H9 (cell line): ENCODE measurements at regions not wholly inside any gene's neighbourhood (a gene's known extent, or its start where the extent isn't known, plus 50 kb on each side); places are given as distances from the start of the nearest gene placed in this dataset.

ENCODE experiments used
- DNase-seq: peaks from one replicate; pipeline ENCODE4 v3.0.0-alpha.2; 2017
- H2AFZ ChIP-seq: one replicate; pipeline ENCODE4 v1.6.1; 2013; ENCODE audit warnings: mild to moderate bottlenecking, low read length, control low read depth, moderate library complexity
- H2AK5ac ChIP-seq: 2 replicates; pipeline ENCODE4 v1.6.1; 2013; ENCODE audit warnings: low read length, control low read depth, mixed read lengths; ENCODE audit not compliant: insufficient read length
- H2BK120ac ChIP-seq: one replicate; pipeline ENCODE4 v1.6.1; 2013; ENCODE audit warnings: low read depth, mild to moderate bottlenecking, low read length, control low read depth, inconsistent platforms; ENCODE audit not compliant: poor library complexity, severe bottlenecking
- H2BK12ac ChIP-seq: 2 replicates; pipeline ENCODE4 v1.6.1; 2013; ENCODE audit warnings: low read length, control low read depth, mixed read lengths, low read depth; ENCODE audit not compliant: insufficient read length
- H2BK15ac ChIP-seq: 2 replicates; pipeline ENCODE4 v1.6.1; 2013; ENCODE audit warnings: low read depth, low read length, control low read depth
- H2BK20ac ChIP-seq: one replicate; pipeline ENCODE4 v1.6.1; 2013; ENCODE audit warnings: low read depth, mild to moderate bottlenecking, low read length, control low read depth, inconsistent platforms; ENCODE audit not compliant: poor library complexity, severe bottlenecking
- H2BK5ac ChIP-seq: 2 replicates; pipeline ENCODE4 v1.6.1; 2013; ENCODE audit warnings: low read length, control low read depth, mixed read lengths; ENCODE audit not compliant: insufficient read length
- H3K14ac ChIP-seq: 2 replicates; pipeline ENCODE4 v1.6.1; 2013; ENCODE audit warnings: low read length, control low read depth; ENCODE audit not compliant: insufficient read depth
- H3K18ac ChIP-seq: 2 replicates; pipeline ENCODE4 v1.6.1; 2013; ENCODE audit warnings: low read depth, mild to moderate bottlenecking, mixed read lengths, low read length, control low read depth; ENCODE audit not compliant: insufficient read length
- H3K23ac ChIP-seq: 2 replicates; pipeline ENCODE4 v1.6.1; 2013; ENCODE audit warnings: low read length, control low read depth, mixed read lengths, low read depth; ENCODE audit not compliant: insufficient read length
- H3K23me2 ChIP-seq: 2 replicates; pipeline ENCODE4 v1.6.1; 2013; ENCODE audit warnings: low read depth, mild to moderate bottlenecking, mixed read lengths, low read length, control low read depth; ENCODE audit not compliant: insufficient read length, poor library complexity, severe bottlenecking
- H3K27ac ChIP-seq: 2 replicates; pipeline ENCODE4 v1.5.1; 2013; ENCODE audit warnings: low read length, control low read depth, mixed read lengths, low read depth; ENCODE audit not compliant: insufficient read length
- H3K27me3 ChIP-seq: 2 replicates; pipeline ENCODE4 v1.6.1; 2013; ENCODE audit warnings: low read length, control low read depth, inconsistent platforms; ENCODE audit not compliant: insufficient read depth
- H3K4ac ChIP-seq: 2 replicates; pipeline ENCODE4 v1.6.1; 2013; ENCODE audit warnings: low read depth, mild to moderate bottlenecking, control low read depth, inconsistent platforms, low read length, moderate library complexity
- H3K4me1 ChIP-seq: 2 replicates; pipeline ENCODE4 v1.6.1; 2013; ENCODE audit warnings: low read length, control low read depth, inconsistent platforms; ENCODE audit not compliant: insufficient read depth
- H3K4me2 ChIP-seq: 2 replicates; pipeline ENCODE4 v1.6.1; 2013; ENCODE audit warnings: low read length, control low read depth, mixed read lengths; ENCODE audit not compliant: insufficient read length, insufficient read depth
- H3K56ac ChIP-seq: 2 replicates; pipeline ENCODE4 v1.6.1; 2013; ENCODE audit warnings: low read depth, mild to moderate bottlenecking, mixed read lengths, low read length, control low read depth; ENCODE audit not compliant: insufficient read length
- H3K79me1 ChIP-seq: 2 replicates; pipeline ENCODE4 v1.6.1; 2013; ENCODE audit warnings: low read depth, mild to moderate bottlenecking, moderate library complexity, low read length, control low read depth, inconsistent platforms; ENCODE audit not compliant: insufficient read depth, poor library complexity, severe bottlenecking
- H3K79me2 ChIP-seq: 2 replicates; pipeline ENCODE4 v1.6.1; 2013; ENCODE audit warnings: low read length, control low read depth, inconsistent platforms; ENCODE audit not compliant: insufficient read depth
- H3K9ac ChIP-seq: 2 replicates; pipeline ENCODE4 v1.6.1; 2013; ENCODE audit warnings: low read length, control low read depth, mixed read lengths; ENCODE audit not compliant: insufficient read length; ENCODE audit errors: extremely low read depth
- H3K9me3 ChIP-seq: one replicate; pipeline ENCODE4 v1.6.1; 2013; ENCODE audit warnings: low read depth, low read length, inconsistent platforms; ENCODE audit not compliant: control insufficient read depth
- H3T11ph ChIP-seq: one replicate; pipeline ENCODE4 v1.6.1; 2013; ENCODE audit warnings: mild to moderate bottlenecking, low read length, control low read depth, inconsistent platforms
- H4K20me1 ChIP-seq: one replicate; pipeline ENCODE4 v1.6.1; 2013; ENCODE audit not compliant: control insufficient read depth, insufficient read length, insufficient read depth
- H4K5ac ChIP-seq: 2 replicates; pipeline ENCODE4 v1.6.1; 2013; ENCODE audit warnings: low read depth, mild to moderate bottlenecking, mixed read lengths, low read length, control low read depth; ENCODE audit not compliant: insufficient read length
- H4K8ac ChIP-seq: replicated peaks from 2 replicates; pipeline ENCODE4 v1.6.1; 2013; ENCODE audit warnings: low read length, control low read depth, mixed read lengths, low read depth; ENCODE audit not compliant: insufficient read length
- H4K91ac ChIP-seq: 2 replicates; pipeline ENCODE4 v1.6.1; 2013; ENCODE audit warnings: low read depth, mild to moderate bottlenecking, moderate library complexity, mixed read lengths, low read length, control low read depth; ENCODE audit not compliant: insufficient read length
- H3K27ac Mint-ChIP-seq, 3 experiments: 2 replicates in 2 of 3; 3 replicates in 1 of 3; pipeline ENCODE4 v1.8.0; 2020 to 2021; ENCODE audit warnings: mixed read lengths in 3 of 3, mild to moderate bottlenecking in 1 of 3, moderate library complexity in 1 of 3
- H3K27me3 Mint-ChIP-seq: 2 replicates; pipeline ENCODE4 v1.8.0; 2021; ENCODE audit warnings: low read depth, mild to moderate bottlenecking, moderate library complexity, mixed read lengths
- H3K36me3 Mint-ChIP-seq, 3 experiments: 2 replicates in 2 of 3; 3 replicates in 1 of 3; pipeline ENCODE4 v1.8.0; 2020 to 2021; ENCODE audit warnings: low read depth in 3 of 3, mixed read lengths in 3 of 3; ENCODE audit not compliant: insufficient read depth in 1 of 3
- H3K4me1 Mint-ChIP-seq, 2 experiments: 2 replicates each; pipeline ENCODE4 v1.8.0; 2020; ENCODE audit warnings: mixed read lengths in 2 of 2
- H3K4me3 Mint-ChIP-seq, 2 experiments: 2 replicates in 1 of 2; 3 replicates in 1 of 2; pipeline ENCODE4 v1.8.0; 2020 to 2021; ENCODE audit warnings: mild to moderate bottlenecking in 2 of 2, mixed read lengths in 2 of 2, moderate library complexity in 1 of 2
- H3K9me3 Mint-ChIP-seq, 2 experiments: 2 replicates in 1 of 2; 3 replicates in 1 of 2; pipeline ENCODE4 v1.8.0; 2020; ENCODE audit warnings: mild to moderate bottlenecking in 2 of 2, mixed read lengths in 2 of 2, moderate library complexity in 1 of 2
- WGBS: extraction: QIAGEN DNeasy Blood & Tissue Kit; methylation state at CpG from one replicate; pipeline ENCODE4 v1.1.7; 2013; ENCODE audit warnings: missing lambda C conversion rate, low lambda C conversion rate, mixed read lengths; ENCODE audit not compliant: insufficient read length; ENCODE audit errors: extremely low coverage; 5-methylcytosine and 5-hydroxymethylcytosine counted together
- TF ChIP-seq, protein P1 (sequence below): fragments of 200-600 bp; sonication (generic); conservative IDR thresholded peaks from 3 replicates; pipeline ENCODE4 v1.8.0; 2021; ENCODE audit warnings: antibody characterized with exemption, mild to moderate bottlenecking

DNA sequence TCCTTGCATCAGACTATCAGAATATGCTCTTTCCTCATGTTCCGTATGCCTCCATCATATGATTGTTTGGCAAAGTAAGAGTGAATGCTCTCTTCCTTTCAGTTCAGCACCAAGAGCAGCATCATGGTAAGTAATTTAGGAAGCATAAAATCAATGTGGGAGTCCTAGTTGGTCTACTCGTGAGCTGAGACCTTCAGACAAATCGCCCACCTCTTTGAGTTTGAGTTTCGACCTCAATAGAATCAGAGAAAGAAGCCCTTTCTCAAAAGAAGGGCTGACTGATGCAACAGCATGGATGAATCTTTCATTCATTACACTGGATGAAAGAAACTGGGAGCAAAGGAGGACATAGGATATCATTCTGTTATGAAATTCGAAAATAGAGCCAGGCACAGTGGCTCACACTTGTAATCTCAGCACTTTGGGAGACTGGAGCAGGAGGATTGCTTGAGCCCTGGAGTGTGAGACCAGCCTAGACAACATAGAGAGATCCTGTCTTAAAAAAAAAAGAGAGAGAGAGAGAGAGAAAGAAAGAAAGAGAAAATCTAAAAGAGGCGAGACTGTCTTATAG is 112.5 kb downstream of the ZC3H11B start:
- WGBS, result no CpG with 5 or more reads among the region's 6 CpGs
- Histone ChIP-seq H3K56ac (no peak overlapping the region), H3K4me1 (no peaks in the 10 kb centered on the region)

More for the DNA sequence above, 112.5 kb downstream of the ZC3H11B start:
- no peak overlapping the region for H3K23ac ChIP-seq
- H2AK5ac ChIP-seq, result no peak overlapping the region
- H3K4me2 ChIP-seq, result no peak overlapping the region
- H3K23me2 ChIP-seq, result no peaks in the 10 kb centered on the region
- H2BK5ac ChIP-seq, result no peak overlapping the region
- H3K14ac ChIP-seq, result no peak overlapping the region
- no peak overlapping the region for H4K8ac ChIP-seq
- no peak overlapping the region for H2BK20ac ChIP-seq
- H3K27me3 Mint-ChIP-seq, result no peaks in the 10 kb centered on the region
- no peak overlapping the region for H3K9ac ChIP-seq
- no peak overlapping the region for H2AFZ ChIP-seq
- H2BK15ac ChIP-seq, result no peak overlapping the region
- no peaks in the 10 kb centered on the region for H3K36me3 Mint-ChIP-seq
- H2BK12ac ChIP-seq, result no peak overlapping the region
- peaks cover 0 to 6% of the 10 kb centered on the region in 2 experiments; a peak in 2 of 4 replicates for H3K4me1 Mint-ChIP-seq
- no peak overlapping the region for H2BK120ac ChIP-seq
- DNase-seq, result no peak
- H3K79me2 ChIP-seq, result no peaks in the 10 kb centered on the region
- no peak overlapping the region for H3K27ac Mint-ChIP-seq
- TF ChIP-seq, protein P1, sequence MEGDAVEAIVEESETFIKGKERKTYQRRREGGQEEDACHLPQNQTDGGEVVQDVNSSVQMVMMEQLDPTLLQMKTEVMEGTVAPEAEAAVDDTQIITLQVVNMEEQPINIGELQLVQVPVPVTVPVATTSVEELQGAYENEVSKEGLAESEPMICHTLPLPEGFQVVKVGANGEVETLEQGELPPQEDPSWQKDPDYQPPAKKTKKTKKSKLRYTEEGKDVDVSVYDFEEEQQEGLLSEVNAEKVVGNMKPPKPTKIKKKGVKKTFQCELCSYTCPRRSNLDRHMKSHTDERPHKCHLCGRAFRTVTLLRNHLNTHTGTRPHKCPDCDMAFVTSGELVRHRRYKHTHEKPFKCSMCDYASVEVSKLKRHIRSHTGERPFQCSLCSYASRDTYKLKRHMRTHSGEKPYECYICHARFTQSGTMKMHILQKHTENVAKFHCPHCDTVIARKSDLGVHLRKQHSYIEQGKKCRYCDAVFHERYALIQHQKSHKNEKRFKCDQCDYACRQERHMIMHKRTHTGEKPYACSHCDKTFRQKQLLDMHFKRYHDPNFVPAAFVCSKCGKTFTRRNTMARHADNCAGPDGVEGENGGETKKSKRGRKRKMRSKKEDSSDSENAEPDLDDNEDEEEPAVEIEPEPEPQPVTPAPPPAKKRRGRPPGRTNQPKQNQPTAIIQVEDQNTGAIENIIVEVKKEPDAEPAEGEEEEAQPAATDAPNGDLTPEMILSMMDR, result no peak
- H3K9me3 Mint-ChIP-seq, result no peaks in the 10 kb centered on the region
- H3K27ac ChIP-seq, result no peak overlapping the region
- H3T11ph ChIP-seq, result no peak overlapping the region
- no peaks in the 10 kb centered on the region for H4K20me1 ChIP-seq
- no peaks in the 10 kb centered on the region for H3K27me3 ChIP-seq
- no peaks in the 10 kb centered on the region for H3K9me3 ChIP-seq
- no peak overlapping the region for H3K4me3 Mint-ChIP-seq
- no peak overlapping the region for H3K4ac ChIP-seq
- H3K79me1 ChIP-seq, result no peaks in the 10 kb centered on the region
- H4K91ac ChIP-seq, result no peak overlapping the region
- H4K5ac ChIP-seq, result no peak overlapping the region
- H3K18ac ChIP-seq, result no peak overlapping the region
